ENCODE measurements at regions not wholly inside any gene's neighbourhood (a gene's known extent, or its start where the extent isn't known, plus 50 kb on each side); places are given as distances from the start of the nearest gene placed in this dataset.

GRCh38 chr21:23853796-23854379 lies 1753.4 kb downstream of the MRPL39 start:
- Histone ChIP-seq H3K27ac (ENCODE audit: low read length in 2 of 2) (no peak overlapping the region), H2AFZ (ENCODE audit: insufficient read depth, low read depth, low read length, poor library complexity, severe bottlenecking) (no peak overlapping the region), H3K4me1 (ENCODE audit: control insufficient read depth in 2 of 2, insufficient read depth in 2 of 2, low read length in 2 of 2) (peaks cover 10 to 14% of the 10 kb centered on the region in 2 donors), H3K9me3 (ENCODE audit: control extremely low read depth in 1 of 3, control insufficient read depth in 2 of 3, insufficient read depth in 1 of 3, low read length in 2 of 3) (peaks cover 0 to 6% (median 0%) of the 10 kb centered on the region in 3 donors), H3K9ac (ENCODE audit: low read length) (no peak overlapping the region), H4K20me1 (ENCODE audit: control insufficient read depth, insufficient read depth, low read length, poor library complexity, severe bottlenecking) (no peaks in the 10 kb centered on the region), H3K36me3 (replicated peaks in 1 of 2; ENCODE audit: control extremely low read depth in 1 of 2, control insufficient read depth in 1 of 2, extremely low read depth in 1 of 2, insufficient read depth in 2 of 2, low read length in 1 of 2) (no peaks in the 10 kb centered on the region), H3K27me3 (replicated peaks in 1 of 4; ENCODE audit: control extremely low read depth in 1 of 4, control insufficient read depth in 3 of 4, insufficient read depth in 4 of 4, low read length in 3 of 4) (no peaks in the 10 kb centered on the region), H3K79me2 (ENCODE audit: control insufficient read depth, insufficient read depth, low read length) (no peaks in the 10 kb centered on the region), H3K4me3 (ENCODE audit: control extremely low read depth in 1 of 5, extremely low read depth in 1 of 5, insufficient read depth in 1 of 5, low read depth in 2 of 5, low read length in 4 of 5) (no peak overlapping the region), H3K4me2 (replicated peaks; ENCODE audit: low read depth, low read length, poor library complexity, severe bottlenecking) (no peak overlapping the region)
- no peak for TF ChIP-seq EZH2 (IDR thresholded peaks at IDR 0.05; ENCODE audit: borderline replicate concordance, insufficient read depth, low read depth, low read length, poor library complexity, severe bottlenecking)
- TF ChIP-seq, protein P1, sequence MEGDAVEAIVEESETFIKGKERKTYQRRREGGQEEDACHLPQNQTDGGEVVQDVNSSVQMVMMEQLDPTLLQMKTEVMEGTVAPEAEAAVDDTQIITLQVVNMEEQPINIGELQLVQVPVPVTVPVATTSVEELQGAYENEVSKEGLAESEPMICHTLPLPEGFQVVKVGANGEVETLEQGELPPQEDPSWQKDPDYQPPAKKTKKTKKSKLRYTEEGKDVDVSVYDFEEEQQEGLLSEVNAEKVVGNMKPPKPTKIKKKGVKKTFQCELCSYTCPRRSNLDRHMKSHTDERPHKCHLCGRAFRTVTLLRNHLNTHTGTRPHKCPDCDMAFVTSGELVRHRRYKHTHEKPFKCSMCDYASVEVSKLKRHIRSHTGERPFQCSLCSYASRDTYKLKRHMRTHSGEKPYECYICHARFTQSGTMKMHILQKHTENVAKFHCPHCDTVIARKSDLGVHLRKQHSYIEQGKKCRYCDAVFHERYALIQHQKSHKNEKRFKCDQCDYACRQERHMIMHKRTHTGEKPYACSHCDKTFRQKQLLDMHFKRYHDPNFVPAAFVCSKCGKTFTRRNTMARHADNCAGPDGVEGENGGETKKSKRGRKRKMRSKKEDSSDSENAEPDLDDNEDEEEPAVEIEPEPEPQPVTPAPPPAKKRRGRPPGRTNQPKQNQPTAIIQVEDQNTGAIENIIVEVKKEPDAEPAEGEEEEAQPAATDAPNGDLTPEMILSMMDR (IDR thresholded peaks at IDR 0.05) = peak; percentile 80
- H3K4me1 Mint-ChIP-seq = peaks cover 12% of the 10 kb centered on the region
- H3K27me3 Mint-ChIP-seq = no peaks in the 10 kb centered on the region
- ATAC-seq (ENCODE audit: low read depth) = peak; percentile 68
- ChIA-PET POLR2A (no interaction called here), CTCF (interaction anchor here (0.8 to 4.6 kb wide), 13 partner anchors 11 to 1532 kb away, joined by 3 to 71 read pairs (median 4); no protein-coding TSS in a partner anchor)
- no peaks in the 10 kb centered on the region for H3K9me3 Mint-ChIP-seq (ENCODE audit: insufficient read depth)
- intact Hi-C loops (cut with micrococcal nuclease) = loop anchor here (1.0 to 10.0 kb wide), 5 partner anchors 114 to 1532 kb away; no protein-coding TSS in a partner anchor
- no peak overlapping the region for H3K27ac Mint-ChIP-seq
- peak; percentile 75 for DNase-seq
- 0% methylated on average over 1 of the region's 1 CpG for WGBS (ENCODE audit: insufficient coverage)
- no peak overlapping the region for H3K4me3 Mint-ChIP-seq

GRCh38 chr21:23837564-23837963 lies 1769.7 kb downstream of the MRPL39 start:
- H3K27ac ChIP-seq (ENCODE audit: low read length in 2 of 2) = no peak overlapping the region
- H3K27ac Mint-ChIP-seq = no peak overlapping the region

More at GRCh38 chr21:23837564-23837963, 1769.7 kb downstream of the MRPL39 start:
- ATAC-seq (ENCODE audit: low read depth) (no peak), DNase-seq (no peak)
- 29% methylated on average over 2 of the region's 3 CpGs for WGBS (ENCODE audit: insufficient coverage)
- Mint-ChIP-seq H3K4me3 (no peak overlapping the region), H3K27me3 (no peaks in the 10 kb centered on the region), H3K4me1 (peaks cover 9% of the 10 kb centered on the region), H3K9me3 (ENCODE audit: insufficient read depth) (peaks cover 7% of the 10 kb centered on the region)
- Histone ChIP-seq H3K4me2 (replicated peaks; ENCODE audit: low read depth, low read length, poor library complexity, severe bottlenecking) (no peak overlapping the region), H3K36me3 (replicated peaks in 1 of 2; ENCODE audit: control extremely low read depth in 1 of 2, control insufficient read depth in 1 of 2, extremely low read depth in 1 of 2, insufficient read depth in 2 of 2, low read length in 1 of 2) (no peaks in the 10 kb centered on the region), H4K20me1 (ENCODE audit: control insufficient read depth, insufficient read depth, low read length, poor library complexity, severe bottlenecking) (no peaks in the 10 kb centered on the region), H3K4me3 (ENCODE audit: control extremely low read depth in 1 of 5, extremely low read depth in 1 of 5, insufficient read depth in 1 of 5, low read depth in 2 of 5, low read length in 4 of 5) (no peak overlapping the region), H3K9ac (ENCODE audit: low read length) (no peak overlapping the region), H2AFZ (ENCODE audit: insufficient read depth, low read depth, low read length, poor library complexity, severe bottlenecking) (peak overlapping the region; percentile 6), H3K79me2 (ENCODE audit: control insufficient read depth, insufficient read depth, low read length) (no peaks in the 10 kb centered on the region), H3K27me3 (replicated peaks in 1 of 4; ENCODE audit: control extremely low read depth in 1 of 4, control insufficient read depth in 3 of 4, insufficient read depth in 4 of 4, low read length in 3 of 4) (no peaks in the 10 kb centered on the region), H3K4me1 (ENCODE audit: control insufficient read depth in 2 of 2, insufficient read depth in 2 of 2, low read length in 2 of 2) (peaks cover 0 to 9% of the 10 kb centered on the region in 2 donors), H3K9me3 (ENCODE audit: control extremely low read depth in 1 of 3, control insufficient read depth in 2 of 3, insufficient read depth in 1 of 3, low read length in 2 of 3) (peaks cover 1 to 17% (median 12%) of the 10 kb centered on the region in 3 donors)
- ChIA-PET CTCF (no interaction called here), POLR2A (no interaction called here)
- TF ChIP-seq, protein P1 (IDR thresholded peaks at IDR 0.05) = no peak
- no peak for TF ChIP-seq EZH2 (IDR thresholded peaks at IDR 0.05; ENCODE audit: borderline replicate concordance, insufficient read depth, low read depth, low read length, poor library complexity, severe bottlenecking)
- intact Hi-C loops (cut with micrococcal nuclease) = no loop called here

Data from B cell (primary cell).